ENCODE measurements at regions not wholly inside any gene's neighbourhood (a gene's known extent, or its start where the extent isn't known, plus 50 kb on each side); places are given as distances from the start of the nearest gene placed in this dataset.

- no peak for TF ChIP-seq ZBTB1 (CRISPR knock-in tag; IDR thresholded peaks at IDR 0.05; ENCODE audit: borderline replicate concordance)
- no peak for TF ChIP-seq MIER2 (CRISPR knock-in tag; IDR thresholded peaks at IDR 0.05)
- no peak for TF ChIP-seq ZKSCAN1 (IDR thresholded peaks at IDR 0.05; ENCODE audit: low read length)
- TF ChIP-seq POLR2A (IDR thresholded peaks at IDR 0.05; ENCODE audit: insufficient read depth in 1 of 2, low read depth in 2 of 2, low read length in 2 of 2) = no peak
- TF ChIP-seq TEAD2 (CRISPR knock-in tag; IDR thresholded peaks at IDR 0.05) = no peak
- TF ChIP-seq PRDM15 (CRISPR knock-in tag; IDR thresholded peaks at IDR 0.05) = no peak
- no peak for TF ChIP-seq ZNF10 (CRISPR knock-in tag; IDR thresholded peaks at IDR 0.05; ENCODE audit: borderline replicate concordance, low read depth)
- no peak for TF ChIP-seq HBP1 (CRISPR knock-in tag; IDR thresholded peaks at IDR 0.05; ENCODE audit: low read depth)
- TF ChIP-seq CTCF (CRISPR knock-in tag; IDR thresholded peaks at IDR 0.05) = no peak
- TF ChIP-seq ZNF205 (CRISPR knock-in tag; IDR thresholded peaks at IDR 0.05) = no peak
- no peak for TF ChIP-seq ATF6 (CRISPR knock-in tag; conservative IDR thresholded peaks at IDR 0.05)
- no peak for TF ChIP-seq NFE2L2 (IDR thresholded peaks at IDR 0.05; ENCODE audit: low read length)
Observed at GRCh38 chr10:28480628-28480965, 52.3 kb upstream of the WAC start.

Measured in HepG2 (cell line).